ENCODE measurements at regions not wholly inside any gene's neighbourhood (a gene's known extent, or its start where the extent isn't known, plus 50 kb on each side); places are given as distances from the start of the nearest gene placed in this dataset.

GRCh38 chr13:24066405-24067295 is 93.9 kb upstream of the SPATA13 start:
- TF ChIP-seq CTCF (IDR thresholded peaks at IDR 0.05; ENCODE audit: low read depth, low read length, missing control alignments): no peak
- DNase-seq (ENCODE audit: low read depth): no peak
- H3K4me3 ChIP-seq (ENCODE audit: low read depth, low read length): no peak overlapping the region

- DNase-seq (ENCODE audit: low read depth): no peak
- no peak overlapping the region for H3K4me3 ChIP-seq (ENCODE audit: low read depth, low read length)
- TF ChIP-seq CTCF (IDR thresholded peaks at IDR 0.05; ENCODE audit: low read depth, low read length, missing control alignments): no peak
Measured at GRCh38 chr13:24068472-24068871, 92.0 kb upstream of the SPATA13 start.

GRCh38 chr13:24071016-24071415 is 89.5 kb upstream of the SPATA13 start:
- no peak for DNase-seq (ENCODE audit: low read depth)
- no peak overlapping the region for H3K4me3 ChIP-seq (ENCODE audit: low read depth, low read length)
- TF ChIP-seq CTCF (IDR thresholded peaks at IDR 0.05; ENCODE audit: low read depth, low read length, missing control alignments): no peak

GRCh38 chr13:24071423-24072075 is 89.0 kb upstream of the SPATA13 start:
- TF ChIP-seq CTCF (IDR thresholded peaks at IDR 0.05; ENCODE audit: low read depth, low read length, missing control alignments): no peak
- H3K4me3 ChIP-seq (ENCODE audit: low read depth, low read length): no peak overlapping the region
- DNase-seq (ENCODE audit: low read depth): no peak

- TF ChIP-seq CTCF (IDR thresholded peaks at IDR 0.05; ENCODE audit: low read depth, low read length, missing control alignments): no peak
- H3K4me3 ChIP-seq (ENCODE audit: low read depth, low read length): no peak overlapping the region
- no peak for DNase-seq (ENCODE audit: low read depth)
Measured at GRCh38 chr13:24073657-24074056, 86.9 kb upstream of the SPATA13 start.

GRCh38 chr13:24074678-24075077 is 85.8 kb upstream of the SPATA13 start:
- no peak overlapping the region for H3K4me3 ChIP-seq (ENCODE audit: low read depth, low read length)
- TF ChIP-seq CTCF (IDR thresholded peaks at IDR 0.05; ENCODE audit: low read depth, low read length, missing control alignments): no peak
- no peak for DNase-seq (ENCODE audit: low read depth)

All from GM12864 (cell line).